Uterus (tissue), 2 donors: ENCODE measurements at regions not wholly inside any gene's neighbourhood (a gene's known extent, or its start where the extent isn't known, plus 50 kb on each side); places are given as distances from the start of the nearest gene placed in this dataset.

Experiments used
- POLR2A ChIP-seq, 2 donors: fragments of 450-650 bp; IDR thresholded peaks; one replicate each; pipeline ENCODE4 v1.6.1; 2016; ENCODE audit warnings: antibody characterized with exemption in 2 of 2, mild to moderate bottlenecking in 1 of 2, moderate library complexity in 1 of 2
- TF ChIP-seq, protein P1 (sequence below), 4 experiments: fragments of 200-600 bp in 2 of 4; fragments of 450-650 bp in 2 of 4; sonication (generic) in 2 of 4; IDR thresholded peaks; one replicate each; pipeline ENCODE4 v1.5.1; 2016 to 2019; ENCODE audit warnings: antibody characterized with exemption in 4 of 4, mild to moderate bottlenecking in 2 of 4, moderate library complexity in 1 of 4

DNA sequence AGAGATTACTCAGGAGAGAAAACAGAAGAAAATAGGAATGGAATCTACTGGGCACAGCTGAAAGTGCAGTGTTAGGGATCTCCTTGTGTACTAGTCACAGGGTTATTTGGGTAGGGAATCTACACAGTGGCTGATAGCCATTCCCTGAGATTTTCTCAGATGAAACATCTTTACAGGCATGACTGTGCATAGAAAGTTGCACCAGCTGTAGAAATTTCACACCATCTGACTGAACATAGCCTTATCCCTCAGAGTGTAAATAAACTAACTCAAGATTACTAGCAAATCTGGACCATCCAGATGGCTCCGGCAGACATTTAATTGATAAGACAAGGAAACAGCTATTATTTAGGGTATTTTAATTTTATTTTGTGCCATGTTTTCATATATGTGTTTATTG lies 2053.5 kb upstream of the TENM3 start:
- TF ChIP-seq, protein P1, sequence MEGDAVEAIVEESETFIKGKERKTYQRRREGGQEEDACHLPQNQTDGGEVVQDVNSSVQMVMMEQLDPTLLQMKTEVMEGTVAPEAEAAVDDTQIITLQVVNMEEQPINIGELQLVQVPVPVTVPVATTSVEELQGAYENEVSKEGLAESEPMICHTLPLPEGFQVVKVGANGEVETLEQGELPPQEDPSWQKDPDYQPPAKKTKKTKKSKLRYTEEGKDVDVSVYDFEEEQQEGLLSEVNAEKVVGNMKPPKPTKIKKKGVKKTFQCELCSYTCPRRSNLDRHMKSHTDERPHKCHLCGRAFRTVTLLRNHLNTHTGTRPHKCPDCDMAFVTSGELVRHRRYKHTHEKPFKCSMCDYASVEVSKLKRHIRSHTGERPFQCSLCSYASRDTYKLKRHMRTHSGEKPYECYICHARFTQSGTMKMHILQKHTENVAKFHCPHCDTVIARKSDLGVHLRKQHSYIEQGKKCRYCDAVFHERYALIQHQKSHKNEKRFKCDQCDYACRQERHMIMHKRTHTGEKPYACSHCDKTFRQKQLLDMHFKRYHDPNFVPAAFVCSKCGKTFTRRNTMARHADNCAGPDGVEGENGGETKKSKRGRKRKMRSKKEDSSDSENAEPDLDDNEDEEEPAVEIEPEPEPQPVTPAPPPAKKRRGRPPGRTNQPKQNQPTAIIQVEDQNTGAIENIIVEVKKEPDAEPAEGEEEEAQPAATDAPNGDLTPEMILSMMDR (IDR thresholded peaks at IDR 0.05): no peak
- no peak for TF ChIP-seq POLR2A (IDR thresholded peaks at IDR 0.05)
